Right lobe of liver (tissue), 6 donors: ENCODE measurements at regions not wholly inside any gene's neighbourhood (a gene's known extent, or its start where the extent isn't known, plus 50 kb on each side); places are given as distances from the start of the nearest gene placed in this dataset.

Experiments
- ATAC-seq, 4 donors: fragments of 200-7000 bp; cut with Tn5 transposase; one replicate each; pipeline ENCODE4 v1.9.1; 2020; ENCODE audit warnings: mild to moderate bottlenecking in 4 of 4, moderate library complexity in 4 of 4
- DNase-seq, 3 donors: peaks; one replicate each; pipeline ENCODE4 v3.0.0-alpha.2; 2020
- H3K27ac ChIP-seq, 3 donors: fragments of 200-600 bp; one replicate each; pipeline ENCODE4 v1.8.0; 2022
- H3K27me3 ChIP-seq, 2 donors: fragments of 200-600 bp; one replicate each; pipeline ENCODE4 v1.8.0; 2022
- H3K36me3 ChIP-seq, 4 donors: fragments of 200-600 bp; sonication (generic) in 1 of 4; one replicate each; pipeline versions ENCODE4 v1.5.1 to v1.8.0; 2017 to 2022; ENCODE audit warnings: control low read depth in 1 of 4
- H3K4me1 ChIP-seq, 4 donors: fragments of 200-600 bp; sonication (generic) in 1 of 4; one replicate each; pipeline versions ENCODE4 v1.5.1 to v1.8.0; 2017 to 2022; ENCODE audit warnings: control low read depth in 1 of 4
- H3K4me3 ChIP-seq, 3 donors: fragments of 200-600 bp; one replicate each; pipeline ENCODE4 v1.8.0; 2022
- H3K9me3 ChIP-seq, 4 donors: fragments of 200-600 bp; sonication (generic) in 1 of 4; one replicate each; pipeline versions ENCODE4 v1.5.1 to v1.8.0; 2017 to 2022; ENCODE audit warnings: control low read depth in 1 of 4
- POLR2A ChIP-seq: fragments of 450-650 bp; IDR thresholded peaks from one replicate; pipeline ENCODE4 v1.6.1; 2017; ENCODE audit warnings: antibody characterized with exemption, mild to moderate bottlenecking
- WGBS: methylation state at CpG from one replicate; pipeline ENCODE4 v1.1.6; 2018; ENCODE audit warnings: low coverage, low lambda C conversion rate; ENCODE audit not compliant: insufficient coverage; ENCODE audit errors: missing lambda C conversion rate; 5-methylcytosine and 5-hydroxymethylcytosine counted together
- intact Hi-C, 2 donors: fragments of 100-400 bp; cut with DNase I; formaldehyde crosslinking; loops; one replicate each; pipeline versions ENCODE4 v1.11.2 to v1.14.1; 2022
- TF ChIP-seq, protein P1 (sequence below), 4 donors: fragments of 200-600 bp in 3 of 4; fragments of 450-650 bp in 1 of 4; IDR thresholded peaks; one replicate each; pipeline versions ENCODE4 v1.5.1 to v1.8.0; 2016 to 2022; ENCODE audit warnings: antibody characterized with exemption in 4 of 4, mild to moderate bottlenecking in 2 of 4
- donor health status: DM: no; HTN: yes; CAD: no.
- donor health status: DM: no; HTN: no; CAD: no.
- donor health status: DM: no; HTN: no; CAD: no.
- donor health status: DM: no; HTN: yes; CAD: no.
- donor health status: DM: no; HTN: yes; CAD: no.

DNA sequence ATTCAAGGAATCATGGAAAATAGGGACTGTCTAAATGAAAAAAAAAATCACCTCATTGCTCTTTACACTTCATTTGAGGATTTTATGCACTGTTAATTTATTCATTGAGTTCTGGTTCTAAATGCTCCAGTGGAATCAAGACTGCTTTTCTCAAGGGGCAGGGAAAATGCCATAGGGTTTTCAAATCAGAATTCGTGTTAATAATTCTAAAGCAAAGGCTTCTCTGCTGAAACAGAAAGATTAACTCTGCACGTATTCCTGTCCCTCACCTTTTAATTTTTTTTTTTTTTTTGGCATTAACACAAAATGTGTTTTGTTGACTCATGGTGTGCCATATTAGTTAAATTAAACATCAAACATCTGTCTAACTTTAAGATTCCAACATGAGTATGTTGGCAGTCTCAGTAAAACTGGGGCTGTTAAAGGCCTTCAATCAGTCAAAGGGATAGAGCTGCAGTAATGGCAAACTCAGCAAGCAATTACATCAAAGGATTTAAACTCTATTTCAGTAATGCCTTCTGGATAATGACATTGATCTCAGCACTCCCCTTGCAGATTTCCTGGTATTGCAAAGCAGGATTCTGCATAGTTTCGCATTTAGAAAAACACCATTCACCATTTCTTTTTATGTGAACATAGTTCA, 878.1 kb downstream of the RAPGEF2 start:
- Histone ChIP-seq H3K9me3 (no peaks in the 10 kb centered on the region), H3K4me3 (no peak overlapping the region), H3K27me3 (no peaks in the 10 kb centered on the region), H3K36me3 (no peaks in the 10 kb centered on the region), H3K4me1 (no peaks in the 10 kb centered on the region), H3K27ac (no peak overlapping the region)
- DNase-seq (no peak), ATAC-seq (no peak)
- intact Hi-C loops: no loop called here
- TF ChIP-seq, protein P1, sequence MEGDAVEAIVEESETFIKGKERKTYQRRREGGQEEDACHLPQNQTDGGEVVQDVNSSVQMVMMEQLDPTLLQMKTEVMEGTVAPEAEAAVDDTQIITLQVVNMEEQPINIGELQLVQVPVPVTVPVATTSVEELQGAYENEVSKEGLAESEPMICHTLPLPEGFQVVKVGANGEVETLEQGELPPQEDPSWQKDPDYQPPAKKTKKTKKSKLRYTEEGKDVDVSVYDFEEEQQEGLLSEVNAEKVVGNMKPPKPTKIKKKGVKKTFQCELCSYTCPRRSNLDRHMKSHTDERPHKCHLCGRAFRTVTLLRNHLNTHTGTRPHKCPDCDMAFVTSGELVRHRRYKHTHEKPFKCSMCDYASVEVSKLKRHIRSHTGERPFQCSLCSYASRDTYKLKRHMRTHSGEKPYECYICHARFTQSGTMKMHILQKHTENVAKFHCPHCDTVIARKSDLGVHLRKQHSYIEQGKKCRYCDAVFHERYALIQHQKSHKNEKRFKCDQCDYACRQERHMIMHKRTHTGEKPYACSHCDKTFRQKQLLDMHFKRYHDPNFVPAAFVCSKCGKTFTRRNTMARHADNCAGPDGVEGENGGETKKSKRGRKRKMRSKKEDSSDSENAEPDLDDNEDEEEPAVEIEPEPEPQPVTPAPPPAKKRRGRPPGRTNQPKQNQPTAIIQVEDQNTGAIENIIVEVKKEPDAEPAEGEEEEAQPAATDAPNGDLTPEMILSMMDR (IDR thresholded peaks at IDR 0.05): no peak
- TF ChIP-seq POLR2A: no peak
- WGBS: 67% methylated on average over 3 of the region's 3 CpGs

DNA sequence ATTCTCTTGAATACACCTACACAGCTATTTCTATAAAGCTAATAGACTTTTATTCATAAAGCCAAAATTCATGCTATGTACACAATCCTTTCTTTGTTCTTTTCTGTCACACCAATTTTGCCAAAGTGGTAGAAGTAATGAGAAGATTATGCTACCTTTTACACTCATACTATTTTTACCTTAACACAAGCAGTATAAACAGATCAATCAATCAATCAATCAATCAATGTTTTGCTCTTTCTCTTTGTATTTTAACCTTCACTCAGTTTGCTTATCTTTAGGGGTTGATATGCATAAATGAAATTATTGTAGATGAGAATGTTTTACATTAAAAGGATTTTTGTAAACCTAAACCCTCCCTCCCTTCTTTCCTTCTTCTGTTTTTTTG, 878.6 kb downstream of the RAPGEF2 start:
- no peak for TF ChIP-seq POLR2A
- TF ChIP-seq, protein P1 (IDR thresholded peaks at IDR 0.05): no peak
- H3K9me3 ChIP-seq: no peaks in the 10 kb centered on the region
- H3K27me3 ChIP-seq: no peaks in the 10 kb centered on the region
- no peaks in the 10 kb centered on the region for H3K36me3 ChIP-seq
- no peak for ATAC-seq
- H3K4me1 ChIP-seq: no peaks in the 10 kb centered on the region
- no peak overlapping the region for H3K4me3 ChIP-seq
- intact Hi-C loops: no loop called here
- H3K27ac ChIP-seq: no peak overlapping the region
- DNase-seq: no peak

DNA sequence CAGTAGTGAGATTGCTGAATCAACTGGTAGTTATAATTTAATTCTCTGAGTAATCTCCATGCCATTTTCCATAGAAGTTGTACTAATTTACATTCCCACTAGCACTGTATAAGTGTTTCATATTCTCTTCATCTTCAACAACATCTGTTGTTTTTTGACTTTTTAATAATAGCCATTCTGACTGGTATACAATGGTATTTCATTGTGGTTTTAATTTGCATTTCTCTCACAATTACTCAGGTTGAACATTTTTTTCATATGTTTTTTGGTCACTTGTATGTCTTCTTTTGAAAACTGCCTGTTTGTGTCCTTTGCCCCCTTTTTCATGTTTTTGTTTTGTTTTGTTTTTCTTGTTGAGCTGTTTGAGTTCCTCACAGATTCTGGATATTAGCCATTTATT, 880.2 kb downstream of the RAPGEF2 start:
- ATAC-seq: no peak
- Histone ChIP-seq H3K27me3 (no peaks in the 10 kb centered on the region), H3K36me3 (no peaks in the 10 kb centered on the region), H3K9me3 (no peaks in the 10 kb centered on the region), H3K4me3 (no peak overlapping the region), H3K4me1 (no peaks in the 10 kb centered on the region), H3K27ac (no peak overlapping the region)
- intact Hi-C loops: no loop called here
- DNase-seq: no peak
- TF ChIP-seq, protein P1 (IDR thresholded peaks at IDR 0.05): no peak
- no peak for TF ChIP-seq POLR2A

DNA sequence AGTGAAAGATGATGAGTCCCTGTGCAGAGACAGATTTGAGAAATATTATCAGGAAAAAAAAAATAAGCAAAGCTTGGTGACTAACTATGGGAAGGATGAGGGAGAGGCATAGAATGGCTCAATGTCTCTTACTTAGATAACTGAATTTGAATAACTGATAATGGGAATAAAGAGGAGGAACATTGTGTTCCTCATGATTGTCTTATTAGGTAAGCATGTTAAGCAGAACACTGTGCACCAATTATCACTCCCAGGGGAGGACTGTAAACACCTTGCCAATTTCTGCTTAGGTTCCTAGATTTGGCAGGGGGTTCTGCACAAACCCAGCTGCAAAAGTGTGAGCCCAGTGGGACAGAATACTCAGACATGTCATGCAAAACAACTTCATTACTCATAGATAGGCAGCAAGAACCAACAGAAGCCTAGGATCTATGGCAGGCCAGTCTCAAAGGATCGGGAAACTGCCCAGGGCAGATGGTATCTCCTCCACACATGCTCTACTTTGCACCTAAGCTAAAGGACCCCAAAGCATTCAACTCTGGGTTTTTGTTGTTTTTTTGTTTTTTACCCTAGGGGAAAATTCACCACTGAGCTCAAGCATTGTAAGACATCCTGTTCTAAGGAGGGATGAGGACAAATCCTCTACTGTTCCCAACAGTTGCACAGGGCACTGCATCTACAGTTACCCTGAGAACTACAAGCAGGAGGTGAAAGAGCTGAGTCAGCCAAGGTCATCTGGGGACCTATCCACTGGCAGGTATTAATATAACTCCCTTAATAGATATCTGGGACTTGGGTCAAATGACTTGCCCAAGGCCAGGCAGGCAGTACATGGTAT, 907.0 kb downstream of the RAPGEF2 start:
- H3K27ac ChIP-seq: no peak overlapping the region
- ATAC-seq (no peak), DNase-seq (no peak)
- H3K9me3 ChIP-seq: no peaks in the 10 kb centered on the region
- H3K27me3 ChIP-seq: no peaks in the 10 kb centered on the region
- H3K4me1 ChIP-seq: no peaks in the 10 kb centered on the region
- TF ChIP-seq, protein P1 (IDR thresholded peaks at IDR 0.05): no peak
- TF ChIP-seq POLR2A: no peak
- H3K36me3 ChIP-seq: no peaks in the 10 kb centered on the region
- WGBS: 70% methylated on average over 1 of the region's 1 CpG
- H3K4me3 ChIP-seq: no peak overlapping the region
- intact Hi-C loops: no loop called here
